Keratinocyte (primary cell): ENCODE measurements at regions not wholly inside any gene's neighbourhood (a gene's known extent, or its start where the extent isn't known, plus 50 kb on each side); places are given as distances from the start of the nearest gene placed in this dataset.

Source experiments
- DNase-seq: peaks from one replicate; pipeline ENCODE4 v3.0.0-alpha.2; 2011; ENCODE audit warnings: low read depth, missing footprints, low spot score
- FAIRE-seq: peaks from 2 replicates; lab custom pipeline; 2011; peaks lifted over from hg19 to GRCh38; lab: Jason Lieb, UNC
- H2AFZ ChIP-seq: 2 replicates; pipeline ENCODE4 v1.6.0; 2012; ENCODE audit warnings: low read length, control low read depth, inconsistent platforms; ENCODE audit not compliant: control insufficient read depth
- H3K27ac ChIP-seq: 2 replicates; pipeline ENCODE4 v1.5.1; 2011; ENCODE audit warnings: low read length; ENCODE audit not compliant: control insufficient read depth, insufficient read depth
- H3K27me3 ChIP-seq: 3 replicates; pipeline ENCODE4 v1.6.0; 2011; ENCODE audit warnings: low read length; ENCODE audit not compliant: control insufficient read depth, insufficient read depth; ENCODE audit errors: extremely low read depth
- H3K36me3 ChIP-seq, 2 experiments: 2 replicates in 1 of 2; 3 replicates in 1 of 2; pipeline ENCODE4 v1.5.1; 2011; ENCODE audit warnings: low read length in 2 of 2, mild to moderate bottlenecking in 1 of 2; ENCODE audit not compliant: control insufficient read depth in 2 of 2, insufficient read depth in 2 of 2; ENCODE audit errors: extremely low read depth in 1 of 2
- H3K4me1 ChIP-seq: 3 replicates; pipeline ENCODE4 v1.5.1; 2011; ENCODE audit warnings: low read length; ENCODE audit not compliant: control insufficient read depth, insufficient read depth; ENCODE audit errors: extremely low read depth
- H3K4me2 ChIP-seq: 3 replicates; pipeline ENCODE4 v1.6.0; 2011; ENCODE audit warnings: low read depth, low read length; ENCODE audit not compliant: control insufficient read depth, insufficient read depth; ENCODE audit errors: extremely low read depth
- H3K4me3 ChIP-seq, 3 experiments: fragments of 200-600 bp in 1 of 3; sonication (generic) in 1 of 3; 2 replicates in 2 of 3; 3 replicates in 1 of 3; pipeline ENCODE4 v1.5.1; 2011 to 2016; ENCODE audit warnings: low read length in 3 of 3, mild to moderate bottlenecking in 3 of 3, control low read depth in 2 of 3, inconsistent platforms in 1 of 3, low read depth in 1 of 3, mixed read lengths in 1 of 3, mixed run types in 1 of 3, moderate library complexity in 1 of 3; ENCODE audit not compliant: control insufficient read depth in 2 of 3, insufficient read depth in 2 of 3; ENCODE audit errors: extremely low read depth in 1 of 3
- H3K79me2 ChIP-seq: 2 replicates; pipeline ENCODE4 v1.6.0; 2012; ENCODE audit warnings: low read length; ENCODE audit not compliant: control insufficient read depth, insufficient read depth
- H3K9ac ChIP-seq: 3 replicates; pipeline ENCODE4 v1.6.0; 2011; ENCODE audit warnings: low read length; ENCODE audit not compliant: control insufficient read depth, insufficient read depth; ENCODE audit errors: extremely low read depth
- H3K9me1 ChIP-seq: 3 replicates; pipeline ENCODE4 v1.6.0; 2011; ENCODE audit warnings: low read length; ENCODE audit not compliant: control insufficient read depth, insufficient read depth; ENCODE audit errors: extremely low read depth
- H3K9me3 ChIP-seq: 2 replicates; pipeline ENCODE4 v1.5.1; 2012; ENCODE audit warnings: low read depth, low read length; ENCODE audit not compliant: control insufficient read depth
- H4K20me1 ChIP-seq: 3 replicates; pipeline ENCODE4 v1.6.0; 2011; ENCODE audit warnings: low read length; ENCODE audit not compliant: control insufficient read depth, insufficient read depth; ENCODE audit errors: extremely low read depth
- EZH2 ChIP-seq: IDR thresholded peaks from one replicate; pipeline ENCODE4 v1.6.1; 2012; ENCODE audit warnings: inconsistent platforms, mild to moderate bottlenecking, low read length, moderate library complexity
- dilution Hi-C: fragments of 300-500 bp; cut with MboI; formaldehyde crosslinking; loops from one replicate; pipeline ENCODE4 v1.7.0; 2020; ENCODE audit warnings: low sequenced_read_pairs; ENCODE audit not compliant: extremely low pct_ligation_motif_present
- TF ChIP-seq, protein P1 (sequence below), 3 experiments: IDR thresholded peaks in 1 of 3; conservative IDR thresholded peaks in 1 of 3; optimal IDR thresholded peaks in 1 of 3; 2 replicates in 2 of 3; 3 replicates in 1 of 3; pipeline versions ENCODE3 to v1.5.1; 2011; ENCODE audit warnings: low read length in 3 of 3, mild to moderate bottlenecking in 3 of 3, moderate library complexity in 2 of 3, control low read depth in 1 of 3, inconsistent platforms in 1 of 3; ENCODE audit not compliant: insufficient read depth in 2 of 3; ENCODE audit errors: extremely low read depth in 1 of 3

GRCh38 chr12:127079636-127080035 is 1187.3 kb upstream of the TMEM132C start:
- no peak overlapping the region for H3K4me3 ChIP-seq
- no peaks in the 10 kb centered on the region for H3K36me3 ChIP-seq
- no peak overlapping the region for H3K4me2 ChIP-seq
- TF ChIP-seq EZH2 = no peak
- TF ChIP-seq, protein P1, sequence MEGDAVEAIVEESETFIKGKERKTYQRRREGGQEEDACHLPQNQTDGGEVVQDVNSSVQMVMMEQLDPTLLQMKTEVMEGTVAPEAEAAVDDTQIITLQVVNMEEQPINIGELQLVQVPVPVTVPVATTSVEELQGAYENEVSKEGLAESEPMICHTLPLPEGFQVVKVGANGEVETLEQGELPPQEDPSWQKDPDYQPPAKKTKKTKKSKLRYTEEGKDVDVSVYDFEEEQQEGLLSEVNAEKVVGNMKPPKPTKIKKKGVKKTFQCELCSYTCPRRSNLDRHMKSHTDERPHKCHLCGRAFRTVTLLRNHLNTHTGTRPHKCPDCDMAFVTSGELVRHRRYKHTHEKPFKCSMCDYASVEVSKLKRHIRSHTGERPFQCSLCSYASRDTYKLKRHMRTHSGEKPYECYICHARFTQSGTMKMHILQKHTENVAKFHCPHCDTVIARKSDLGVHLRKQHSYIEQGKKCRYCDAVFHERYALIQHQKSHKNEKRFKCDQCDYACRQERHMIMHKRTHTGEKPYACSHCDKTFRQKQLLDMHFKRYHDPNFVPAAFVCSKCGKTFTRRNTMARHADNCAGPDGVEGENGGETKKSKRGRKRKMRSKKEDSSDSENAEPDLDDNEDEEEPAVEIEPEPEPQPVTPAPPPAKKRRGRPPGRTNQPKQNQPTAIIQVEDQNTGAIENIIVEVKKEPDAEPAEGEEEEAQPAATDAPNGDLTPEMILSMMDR (optimal IDR thresholded peaks at IDR 0.05 in 1 of 3, IDR thresholded peaks at IDR 0.05 in 1 of 3, conservative IDR thresholded peaks at IDR 0.05 in 1 of 3; ENCODE audit: extremely low read depth in 1 of 3, insufficient read depth in 2 of 3, low read length in 3 of 3) = no peak
- H4K20me1 ChIP-seq = no peaks in the 10 kb centered on the region
- dilution Hi-C loops = no loop called here
- no peaks in the 10 kb centered on the region for H3K79me2 ChIP-seq
- FAIRE-seq (no peak), DNase-seq (no peak)
- no peak overlapping the region for H3K27ac ChIP-seq
- no peaks in the 10 kb centered on the region for H3K27me3 ChIP-seq
- no peak overlapping the region for H3K9ac ChIP-seq
- H2AFZ ChIP-seq = no peak overlapping the region
- no peaks in the 10 kb centered on the region for H3K4me1 ChIP-seq
- H3K9me1 ChIP-seq = no peaks in the 10 kb centered on the region
- H3K9me3 ChIP-seq = no peaks in the 10 kb centered on the region

DNA sequence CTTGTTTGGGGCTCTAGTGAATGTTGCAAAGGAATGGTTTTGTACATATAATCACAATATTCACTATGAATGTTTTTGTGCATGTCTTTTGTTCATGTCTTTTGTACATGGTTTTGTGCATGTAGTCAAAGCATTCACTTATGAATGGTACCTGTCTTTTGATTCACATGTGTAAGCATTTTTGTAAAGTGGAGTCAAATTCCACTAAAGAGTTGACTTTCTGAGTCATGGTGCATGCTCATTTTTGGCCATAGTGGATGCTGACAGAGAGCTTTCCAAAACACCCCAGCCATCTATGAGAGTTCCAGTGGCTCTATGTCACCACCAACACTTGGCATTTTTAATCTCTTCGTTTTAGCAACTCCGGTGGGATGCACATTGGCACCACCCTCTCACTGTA is 1185.9 kb upstream of the TMEM132C start:
- FAIRE-seq = no peak
- Histone ChIP-seq H3K27ac (no peak overlapping the region), H3K79me2 (no peaks in the 10 kb centered on the region), H3K9me1 (no peaks in the 10 kb centered on the region), H3K27me3 (no peaks in the 10 kb centered on the region), H3K9ac (no peak overlapping the region), H3K4me1 (no peaks in the 10 kb centered on the region), H4K20me1 (no peaks in the 10 kb centered on the region), H3K4me3 (no peak overlapping the region), H2AFZ (no peak overlapping the region), H3K9me3 (no peaks in the 10 kb centered on the region), H3K4me2 (no peak overlapping the region), H3K36me3 (no peaks in the 10 kb centered on the region)
- dilution Hi-C loops = no loop called here
- no peak for DNase-seq
- no peak for TF ChIP-seq EZH2
- TF ChIP-seq, protein P1 (optimal IDR thresholded peaks at IDR 0.05 in 1 of 3, IDR thresholded peaks at IDR 0.05 in 1 of 3, conservative IDR thresholded peaks at IDR 0.05 in 1 of 3; ENCODE audit: extremely low read depth in 1 of 3, insufficient read depth in 2 of 3, low read length in 3 of 3) = no peak
